ENCODE measurements at regions not wholly inside any gene's neighbourhood (a gene's known extent, or its start where the extent isn't known, plus 50 kb on each side); places are given as distances from the start of the nearest gene placed in this dataset.

DNA sequence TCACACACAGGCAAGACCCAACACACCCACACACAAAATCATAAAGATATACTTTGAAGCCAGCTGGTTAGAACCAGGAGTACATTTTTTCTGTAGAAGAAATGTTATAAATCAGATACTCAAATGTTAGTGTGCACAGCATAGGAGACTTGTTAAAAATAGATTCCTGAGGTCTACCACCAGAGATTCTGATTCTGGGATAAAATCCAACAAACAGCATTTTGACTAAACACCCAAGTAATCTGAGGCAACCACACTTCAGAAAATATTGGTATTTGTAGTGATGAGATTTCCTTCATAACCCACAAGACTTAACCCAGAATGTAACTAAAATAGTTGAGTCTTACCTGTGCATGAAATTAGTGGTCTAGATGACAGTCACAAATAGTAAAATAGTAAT, 301.8 kb downstream of the HNRNPD start:
- DNase-seq = no peak

- no peak for DNase-seq
These were observed 303.7 kb downstream of the HNRNPD start for GRCh38 chr4:82069883-82070638.

DNA sequence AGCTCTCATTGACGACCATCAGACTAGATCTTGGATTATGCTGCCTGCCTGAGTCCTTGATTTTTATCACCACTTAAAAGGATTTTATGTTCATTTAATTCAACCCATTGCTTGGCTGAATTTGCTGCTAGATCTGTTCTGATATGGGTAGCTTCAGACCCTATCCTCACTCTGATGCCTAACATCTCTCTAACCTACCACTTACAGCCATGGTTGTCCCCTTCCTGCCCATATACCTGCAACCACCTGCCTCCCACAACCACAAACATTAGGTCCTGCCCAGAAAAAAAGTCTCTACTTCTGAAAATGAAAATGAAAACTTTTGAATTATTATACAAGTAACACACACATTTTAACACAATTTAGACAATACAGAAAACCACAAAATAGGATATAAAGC, 310.8 kb downstream of the HNRNPD start:
- DNase-seq = no peak

DNA sequence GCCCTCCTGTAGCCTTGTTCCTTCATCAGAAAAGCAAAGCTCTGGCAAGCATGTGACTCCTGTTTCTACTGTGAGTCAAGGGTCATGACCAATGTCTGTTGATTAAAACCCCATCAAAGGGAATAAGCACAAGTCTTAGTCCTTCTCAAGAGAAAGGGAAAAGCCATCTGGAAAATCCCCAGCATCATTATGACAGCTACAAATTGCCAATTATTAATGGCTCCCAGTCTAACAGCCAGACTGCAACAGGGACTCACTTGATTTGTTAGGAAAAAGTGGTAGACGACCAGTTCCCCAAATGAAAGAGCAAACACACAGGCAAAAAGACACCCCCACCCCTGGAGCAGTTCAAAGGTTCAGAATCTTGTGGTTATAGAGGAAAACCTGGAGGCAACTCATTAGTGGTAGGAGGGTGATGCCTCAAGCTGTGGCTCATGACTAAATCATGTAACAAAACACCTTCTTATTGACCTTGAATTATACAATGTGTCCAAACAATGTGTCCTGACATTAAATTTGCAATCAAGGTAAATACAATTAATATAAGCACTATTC, 315.7 kb downstream of the HNRNPD start:
- no peak for DNase-seq

DNA sequence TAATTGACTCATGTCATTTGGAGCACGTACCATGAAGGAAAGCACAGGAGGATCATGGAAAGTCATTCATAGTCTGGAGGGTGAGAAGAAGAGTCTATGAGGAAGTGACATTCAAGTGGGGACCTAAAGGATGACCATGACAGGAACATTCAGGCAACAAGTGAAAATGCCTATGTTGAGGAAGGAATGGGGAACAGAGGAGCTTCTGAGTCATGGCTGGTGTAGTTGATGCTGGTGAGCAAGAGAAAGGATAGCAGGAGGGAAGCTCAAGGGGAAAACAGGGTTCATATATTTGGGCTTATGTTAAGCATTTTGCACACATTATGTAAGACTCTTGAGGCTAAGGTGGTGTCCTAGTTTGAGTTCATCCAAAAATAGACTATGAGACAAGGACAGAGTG, 318.6 kb downstream of the HNRNPD start:
- no peak for DNase-seq

GRCh38 chr4:82053396-82053795, 320.4 kb downstream of the HNRNPD start:
- no peak for DNase-seq

GRCh38 chr4:82050796-82051195, 323.0 kb downstream of the HNRNPD start:
- DNase-seq = no peak

DNA sequence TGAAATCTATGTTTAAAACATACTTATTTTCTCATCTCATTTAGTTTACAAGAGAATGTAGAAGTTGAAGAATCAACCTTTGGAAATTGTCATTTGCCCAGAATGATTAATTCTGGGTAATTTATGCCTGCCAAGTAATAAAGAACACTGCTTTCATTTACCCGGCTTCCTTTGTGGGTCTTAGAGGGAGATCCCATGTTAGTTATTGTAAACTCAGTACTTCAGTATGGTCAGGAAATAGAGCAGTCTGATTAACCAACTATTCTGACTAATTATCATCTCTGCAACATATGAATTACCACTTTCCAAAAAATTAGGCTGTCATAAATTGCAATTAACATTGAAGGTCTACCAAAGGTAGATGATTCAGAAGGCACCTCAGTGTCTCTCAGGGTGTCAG, 324.5 kb downstream of the HNRNPD start:
- no peak for DNase-seq

GRCh38 chr4:82047731-82048130, 326.1 kb downstream of the HNRNPD start:
- DNase-seq = no peak

DNA sequence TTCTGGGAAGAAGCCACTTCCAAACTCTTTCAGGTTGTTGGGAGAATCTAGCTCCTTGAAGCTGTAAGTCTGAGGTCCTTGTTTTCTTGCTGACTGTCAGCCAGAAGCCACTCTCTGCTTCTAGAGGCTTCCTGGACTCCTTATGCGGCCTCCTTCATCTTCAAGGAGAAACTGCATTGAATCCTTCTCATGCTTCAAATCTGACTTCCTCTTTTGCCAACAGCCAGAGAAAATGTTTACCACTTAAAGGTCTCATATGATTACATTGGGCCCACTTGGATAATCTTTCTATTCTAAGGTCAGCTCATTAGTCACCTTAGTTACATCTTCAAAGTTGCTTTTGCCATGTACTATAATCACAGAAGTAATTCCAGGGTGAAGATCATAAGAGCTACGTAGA, 327.0 kb downstream of the HNRNPD start:
- DNase-seq = no peak

DNA sequence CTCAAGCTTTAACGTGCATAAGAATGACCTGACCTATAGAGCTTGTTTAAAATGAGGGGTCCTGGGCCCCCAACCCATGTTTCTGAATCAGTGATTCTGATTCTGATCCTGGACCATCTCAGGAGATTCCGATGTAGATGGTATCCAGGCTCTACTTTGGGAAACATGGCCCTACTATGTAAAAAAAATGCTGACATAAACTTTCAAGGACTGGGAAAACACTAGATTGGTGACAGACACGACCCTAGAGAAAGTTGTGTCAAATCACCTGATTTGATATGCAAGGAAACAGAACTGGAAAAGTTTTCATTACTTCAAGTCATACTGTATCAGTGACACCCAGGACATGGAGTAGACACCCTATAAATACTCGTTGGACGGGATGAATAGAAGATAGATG, 328.5 kb downstream of the HNRNPD start:
- DNase-seq = no peak

DNA sequence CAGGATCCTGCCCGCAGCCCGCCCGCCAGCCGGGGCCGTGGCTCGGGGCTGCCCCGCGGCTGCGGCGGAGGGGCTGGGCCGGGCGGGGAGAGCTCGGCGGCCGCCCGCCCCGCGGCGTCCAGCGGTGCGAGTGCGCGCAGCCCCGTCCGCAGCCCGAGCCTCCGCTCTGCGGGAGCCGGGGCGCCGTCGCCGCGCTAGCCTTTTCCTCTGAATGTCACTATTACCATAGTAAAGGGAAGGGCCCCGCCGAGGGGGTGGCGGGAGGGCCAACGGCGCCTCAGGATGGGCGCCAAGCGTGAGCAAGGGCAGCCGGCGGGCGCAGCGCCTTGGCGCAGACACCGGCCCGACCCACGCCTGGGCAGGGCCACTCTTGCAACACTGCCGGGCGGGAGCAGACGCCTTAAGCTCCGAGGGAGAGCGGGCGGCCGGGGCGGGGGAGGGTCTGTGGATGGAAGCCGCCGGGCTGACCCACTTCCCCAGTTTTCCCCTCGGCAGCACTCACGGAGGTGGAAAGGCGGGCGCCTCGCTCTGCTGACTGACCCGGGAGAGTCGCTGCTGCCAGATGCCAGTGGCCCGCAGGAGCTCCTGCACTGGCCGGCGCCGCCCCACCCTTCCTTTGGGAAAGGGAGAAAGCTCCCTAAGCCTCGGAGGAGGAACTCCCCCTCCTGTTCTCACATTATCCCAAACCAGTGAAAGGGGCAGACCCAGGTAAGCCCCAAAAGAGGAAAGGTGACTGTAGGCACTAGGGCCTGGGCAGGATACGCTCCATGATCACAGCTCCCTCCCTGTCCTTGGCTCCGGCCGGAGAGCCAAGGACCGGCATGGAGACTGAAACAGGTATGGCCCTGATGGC, 329.4 kb downstream of the HNRNPD start:
- DNase-seq = peak; percentile 17

DNA sequence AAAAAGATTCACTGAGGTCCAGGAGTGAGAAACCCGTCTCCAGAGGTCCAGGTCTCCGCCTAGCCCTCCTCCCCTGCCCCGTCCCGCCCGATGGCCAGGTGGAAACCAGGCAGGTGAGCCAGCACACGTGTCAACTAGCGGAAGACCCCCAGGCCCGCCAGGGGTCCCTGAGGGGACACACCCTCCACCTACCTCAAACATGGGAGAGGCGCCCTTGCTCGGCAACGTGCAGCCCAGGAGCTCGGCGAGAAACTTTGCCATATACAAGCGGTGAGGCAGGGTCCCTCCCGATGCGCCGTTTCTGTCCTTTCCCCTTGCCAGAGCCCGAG, 330.0 kb downstream of the HNRNPD start:
- DNase-seq = no peak

- DNase-seq = no peak
These were observed 330.5 kb downstream of the HNRNPD start for GRCh38 chr4:82043081-82043808.

DNA sequence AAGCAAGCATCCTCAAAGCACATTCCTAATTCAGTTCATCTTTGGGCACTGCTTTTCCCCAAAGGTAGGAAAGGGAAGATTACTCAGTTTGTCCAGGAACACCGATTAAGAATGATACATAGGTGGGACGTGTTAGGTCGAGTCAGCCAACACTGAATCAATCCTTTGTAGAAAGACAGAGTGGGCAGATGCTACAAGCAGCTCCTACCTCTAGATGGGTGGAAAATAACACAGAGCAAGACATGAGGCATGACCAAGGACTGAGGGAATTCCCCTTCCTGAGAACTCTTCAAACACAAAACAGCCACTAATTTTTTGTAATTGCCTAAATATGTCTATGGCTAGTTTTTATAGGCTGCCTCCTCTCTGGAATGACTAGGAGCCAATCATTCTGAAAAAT, 331.7 kb downstream of the HNRNPD start:
- no peak for DNase-seq

- no peak for DNase-seq
These were observed 334.9 kb downstream of the HNRNPD start for GRCh38 chr4:82038936-82039335.

GRCh38 chr4:82036181-82036580, 337.6 kb downstream of the HNRNPD start:
- no peak for DNase-seq

GRCh38 chr4:82034878-82035277, 338.9 kb downstream of the HNRNPD start:
- DNase-seq = no peak

DNA sequence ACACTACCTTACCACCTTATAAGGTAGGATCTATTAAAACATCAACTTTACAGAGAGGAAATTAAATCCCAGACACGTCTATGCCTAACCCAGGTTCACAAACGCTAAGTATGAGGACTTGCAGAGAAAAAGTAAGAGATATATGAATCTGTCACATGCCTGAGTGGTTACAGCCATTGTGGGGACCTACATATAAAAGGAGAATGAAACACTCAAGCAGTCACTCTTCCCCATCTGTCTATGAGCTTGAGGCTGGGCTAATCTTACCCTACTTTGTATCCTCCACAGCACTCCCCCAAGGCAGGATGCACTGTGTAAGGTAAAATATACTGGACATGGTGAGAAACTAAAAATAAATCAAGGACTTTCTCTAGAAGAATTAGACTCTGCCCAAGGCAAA, 339.9 kb downstream of the HNRNPD start:
- no peak for DNase-seq

DNA sequence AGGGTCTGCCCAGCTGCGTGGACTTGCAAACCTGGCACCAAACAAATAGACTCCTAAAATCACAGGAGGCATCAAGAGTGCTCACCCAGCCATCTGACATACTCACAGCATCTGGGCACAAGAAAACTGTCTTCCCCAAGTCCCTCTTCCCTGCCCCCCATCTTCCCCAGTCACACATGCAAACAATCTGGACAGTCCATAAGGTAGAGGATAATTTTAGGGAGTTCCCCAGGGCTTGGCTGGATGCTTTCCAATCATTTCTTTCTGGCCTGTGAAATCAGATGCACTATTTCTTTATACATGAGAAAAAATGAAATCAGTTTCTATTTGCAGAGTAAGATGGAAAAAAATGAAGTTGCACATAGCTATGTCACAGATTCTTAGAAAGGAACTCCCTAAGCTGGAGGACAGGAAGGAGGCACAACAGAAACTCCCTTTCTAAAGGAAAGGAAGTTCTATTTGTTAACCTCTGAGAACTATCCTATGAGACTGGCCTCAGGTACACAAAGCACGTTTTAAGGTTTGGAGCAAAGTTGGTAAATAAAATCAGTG, 342.3 kb downstream of the HNRNPD start:
- DNase-seq = no peak

- no peak for DNase-seq
These were observed 356.1 kb downstream of the HNRNPD start for GRCh38 chr4:82017680-82018079.

DNA sequence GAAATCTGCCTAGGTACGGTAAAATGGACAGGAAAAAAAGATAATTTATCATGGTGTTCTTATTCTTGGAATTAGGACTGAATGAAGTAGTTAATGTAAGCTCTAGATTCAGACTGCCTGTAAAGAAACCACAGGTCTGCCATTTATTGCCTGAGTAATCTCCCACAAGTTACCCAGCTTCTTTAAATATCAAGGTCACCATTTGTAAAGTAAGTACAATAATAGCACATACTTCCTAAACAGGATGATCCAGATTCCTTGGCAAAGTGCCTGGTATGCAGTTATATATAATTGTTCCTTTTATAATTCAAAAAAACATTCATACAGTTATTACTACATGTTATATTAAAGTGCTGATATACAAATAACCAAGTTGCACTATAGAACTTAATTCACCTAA, 368.6 kb downstream of the HNRNPD start:
- no peak for DNase-seq

- DNase-seq = no peak
These were observed 376.5 kb downstream of the HNRNPD start for GRCh38 chr4:81997313-81997712.
